HUES48 (cell line): ENCODE measurements at regions not wholly inside any gene's neighbourhood (a gene's known extent, or its start where the extent isn't known, plus 50 kb on each side); places are given as distances from the start of the nearest gene placed in this dataset.

ENCODE experiments used
- H3K27ac ChIP-seq: one replicate; pipeline ENCODE4 v1.7.0; 2013; ENCODE audit warnings: low read depth, low read length, inconsistent platforms
- H3K27me3 ChIP-seq: 2 replicates; pipeline ENCODE4 v1.6.1; 2013; ENCODE audit warnings: mild to moderate bottlenecking, low read length; ENCODE audit not compliant: control insufficient read depth, insufficient read depth
- H3K36me3 ChIP-seq: 2 replicates; pipeline ENCODE4 v1.6.1; 2013; ENCODE audit warnings: low read length; ENCODE audit not compliant: control insufficient read depth, insufficient read depth
- H3K4me1 ChIP-seq: 2 replicates; pipeline ENCODE4 v1.6.1; 2013; ENCODE audit warnings: mild to moderate bottlenecking, low read length; ENCODE audit not compliant: control insufficient read depth, insufficient read depth
- H3K4me3 ChIP-seq: 2 replicates; pipeline ENCODE4 v1.5.1; 2013; ENCODE audit warnings: mild to moderate bottlenecking, low read depth, low read length
- H3K9ac ChIP-seq: 2 replicates; pipeline ENCODE4 v1.6.1; 2013; ENCODE audit warnings: mild to moderate bottlenecking, low read depth, low read length, moderate library complexity
- H3K9me3 ChIP-seq: 2 replicates; pipeline ENCODE4 v1.6.1; 2013; ENCODE audit warnings: low read length; ENCODE audit not compliant: control insufficient read depth, insufficient read depth

DNA sequence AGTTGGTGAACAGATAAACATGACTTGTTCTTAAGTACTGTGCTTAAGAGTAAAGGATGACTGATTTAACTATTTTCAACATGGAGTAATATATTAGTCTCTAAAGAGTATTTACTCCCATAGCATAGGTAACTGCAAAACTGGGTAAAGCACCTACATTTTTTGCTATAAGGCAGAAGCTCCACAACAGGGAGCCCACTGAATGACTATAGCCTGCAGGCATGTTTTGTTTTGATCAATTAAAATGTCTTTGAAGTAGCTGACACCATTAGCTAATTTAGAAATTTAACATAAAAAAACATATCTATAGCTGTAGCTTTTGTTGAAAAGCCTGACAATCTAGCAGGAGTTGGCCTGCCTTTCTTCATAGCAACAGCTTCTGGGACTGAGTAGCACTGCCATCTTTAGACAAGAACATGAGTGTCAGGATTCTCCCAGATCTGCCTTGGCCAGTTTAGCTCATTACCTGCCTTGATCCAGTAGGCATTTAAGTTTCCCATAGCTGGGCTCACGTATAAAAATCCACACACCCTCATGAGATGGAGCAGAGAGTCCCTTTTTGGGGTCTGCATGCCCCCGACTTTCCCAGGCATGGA is 1935.1 kb upstream of the PIK3C3 start:
- Histone ChIP-seq H3K36me3 (no peaks in the 10 kb centered on the region), H3K4me1 (peaks cover 52% of the 10 kb centered on the region), H3K9me3 (no peaks in the 10 kb centered on the region), H3K27me3 (no peaks in the 10 kb centered on the region; the same call in 1 of the 2 replicates), H3K4me3 (peak overlapping the region; percentile 33; the same call in 1 of the 2 replicates), H3K27ac (peak overlapping the region; percentile 77), H3K9ac (no peak overlapping the region)

GRCh38 chr18:40018266-40018665 is 1936.8 kb upstream of the PIK3C3 start:
- H3K9ac ChIP-seq = no peak overlapping the region
- no peak overlapping the region for H3K4me3 ChIP-seq
- H3K9me3 ChIP-seq = no peaks in the 10 kb centered on the region
- H3K27me3 ChIP-seq = no peaks in the 10 kb centered on the region; the same call in 1 of the 2 replicates
- H3K4me1 ChIP-seq = peaks cover 52% of the 10 kb centered on the region
- H3K36me3 ChIP-seq = no peaks in the 10 kb centered on the region
- H3K27ac ChIP-seq = peak overlapping the region; percentile 77

GRCh38 chr18:40017021-40017420 is 1938.0 kb upstream of the PIK3C3 start:
- Histone ChIP-seq H3K27ac (no peak overlapping the region), H3K4me1 (peaks cover 52% of the 10 kb centered on the region), H3K4me3 (no peak overlapping the region), H3K36me3 (no peaks in the 10 kb centered on the region), H3K27me3 (no peaks in the 10 kb centered on the region; the same call in 1 of the 2 replicates), H3K9me3 (no peaks in the 10 kb centered on the region), H3K9ac (no peak overlapping the region)

DNA sequence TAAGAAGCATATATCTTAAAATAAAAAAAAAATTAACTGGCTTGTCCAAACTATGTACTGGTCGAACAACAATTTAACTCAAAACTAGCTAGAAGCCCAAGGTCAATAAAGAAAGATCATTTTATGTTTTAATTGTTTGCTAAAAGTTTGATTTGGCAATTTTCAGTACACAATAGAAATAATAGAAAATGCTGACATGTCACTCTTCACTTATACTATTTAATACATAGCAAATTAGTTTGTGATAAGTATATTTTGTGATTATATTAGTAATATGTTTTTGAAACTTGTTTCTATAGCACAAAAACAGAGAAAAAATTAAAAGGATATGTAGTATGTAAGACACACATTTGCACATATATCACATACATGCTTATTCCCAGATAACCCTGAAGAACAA is 1938.6 kb upstream of the PIK3C3 start:
- Histone ChIP-seq H3K36me3 (no peaks in the 10 kb centered on the region), H3K9me3 (no peaks in the 10 kb centered on the region), H3K9ac (no peak overlapping the region), H3K27ac (no peak overlapping the region), H3K4me1 (peaks cover 47% of the 10 kb centered on the region), H3K4me3 (no peak overlapping the region), H3K27me3 (no peaks in the 10 kb centered on the region; the same call in 1 of the 2 replicates)

DNA sequence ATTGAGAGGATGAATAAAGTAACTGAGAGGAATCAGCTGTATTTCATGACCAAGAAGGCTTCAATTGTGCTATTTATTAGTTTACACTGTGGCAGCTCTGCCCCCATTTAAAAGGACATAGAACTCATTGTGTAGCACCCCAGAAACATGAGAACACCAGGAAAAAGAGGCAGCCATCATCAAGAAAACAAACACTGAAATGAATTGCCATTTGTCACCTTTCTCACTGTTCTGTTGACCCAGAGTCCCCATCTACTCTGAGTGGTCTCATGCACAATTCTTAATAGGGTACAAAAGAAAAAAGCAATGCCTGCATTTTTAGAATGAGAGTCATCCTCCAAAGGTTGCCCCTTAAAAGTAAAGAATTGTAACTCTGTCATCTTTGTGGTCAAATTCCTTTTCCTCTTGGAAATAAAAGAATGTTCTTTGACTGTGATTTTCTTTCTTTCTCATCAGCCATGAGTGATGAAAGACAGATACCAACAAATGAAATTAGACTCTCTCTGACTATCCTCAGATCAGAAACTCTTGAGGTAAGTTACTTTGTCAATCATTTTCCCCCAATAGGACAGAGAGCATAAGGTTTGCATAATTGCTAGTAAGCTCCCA is 1941.9 kb upstream of the PIK3C3 start:
- Histone ChIP-seq H3K9ac (no peak overlapping the region), H3K27me3 (no peaks in the 10 kb centered on the region; the same call in 1 of the 2 replicates), H3K4me1 (peaks cover 14% of the 10 kb centered on the region), H3K4me3 (no peak overlapping the region), H3K9me3 (no peaks in the 10 kb centered on the region), H3K27ac (no peak overlapping the region), H3K36me3 (no peaks in the 10 kb centered on the region)

DNA sequence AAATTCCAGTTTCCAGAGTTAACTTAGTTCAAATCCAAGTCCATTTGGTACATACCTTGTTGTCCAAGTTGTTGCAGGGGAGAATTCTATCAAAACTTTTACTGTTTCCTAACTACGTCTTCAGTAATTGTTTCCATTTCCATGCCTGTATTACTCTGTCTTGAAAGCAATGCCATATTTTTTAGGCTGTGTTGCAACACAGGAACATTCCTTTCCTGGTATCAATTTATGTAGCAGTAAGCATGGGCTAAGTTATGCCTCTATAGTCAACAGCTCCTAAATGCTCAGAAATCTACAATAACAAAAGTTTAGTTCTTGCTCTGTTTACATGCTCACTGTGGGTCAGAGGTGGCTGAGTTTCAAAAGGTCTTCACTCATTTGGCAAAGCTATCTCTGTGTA is 1943.8 kb upstream of the PIK3C3 start:
- H3K27ac ChIP-seq = no peak overlapping the region
- H3K36me3 ChIP-seq = no peaks in the 10 kb centered on the region
- no peaks in the 10 kb centered on the region for H3K4me1 ChIP-seq
- no peaks in the 10 kb centered on the region for H3K9me3 ChIP-seq
- H3K9ac ChIP-seq = no peak overlapping the region
- H3K4me3 ChIP-seq = no peak overlapping the region
- no peaks in the 10 kb centered on the region for H3K27me3 ChIP-seq

DNA sequence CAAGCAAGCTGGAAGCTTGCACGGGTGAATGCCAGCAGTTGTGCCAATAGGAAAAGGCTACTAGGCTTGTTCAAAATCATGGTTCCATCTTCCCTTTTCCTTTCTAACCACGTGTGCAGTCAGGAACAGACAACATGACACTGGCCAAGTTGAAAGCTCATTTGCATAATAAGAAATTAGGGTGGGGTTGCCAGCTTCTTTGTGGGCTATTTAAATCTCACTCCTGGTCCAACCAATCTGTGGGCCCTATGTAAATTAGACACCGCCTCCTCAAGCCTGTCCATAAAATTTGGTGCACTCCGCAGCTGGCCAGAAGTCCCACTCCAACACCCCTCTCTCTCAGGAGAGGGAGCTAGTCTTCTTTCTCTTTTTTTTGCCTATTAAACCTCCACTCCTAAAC is 1948.4 kb upstream of the PIK3C3 start:
- no peak overlapping the region for H3K4me3 ChIP-seq
- H3K4me1 ChIP-seq = no peaks in the 10 kb centered on the region
- no peak overlapping the region for H3K27ac ChIP-seq
- H3K36me3 ChIP-seq = no peaks in the 10 kb centered on the region
- H3K27me3 ChIP-seq = no peaks in the 10 kb centered on the region
- no peak overlapping the region for H3K9ac ChIP-seq
- no peaks in the 10 kb centered on the region for H3K9me3 ChIP-seq

GRCh38 chr18:40004246-40004645 is 1950.8 kb upstream of the PIK3C3 start:
- Histone ChIP-seq H3K4me3 (no peak overlapping the region), H3K27me3 (no peaks in the 10 kb centered on the region), H3K9me3 (no peaks in the 10 kb centered on the region), H3K27ac (no peak overlapping the region), H3K4me1 (0 out of 2 replicates have a peak, but pooled peaks cover 4% of the 10 kb centered on the region), H3K36me3 (no peaks in the 10 kb centered on the region), H3K9ac (no peak overlapping the region)

- Histone ChIP-seq H3K27me3 (no peaks in the 10 kb centered on the region), H3K9me3 (no peaks in the 10 kb centered on the region), H3K36me3 (no peaks in the 10 kb centered on the region), H3K4me3 (no peak overlapping the region), H3K27ac (no peak overlapping the region), H3K4me1 (0 out of 2 replicates have a peak, but pooled peaks cover 4% of the 10 kb centered on the region), H3K9ac (no peak overlapping the region)
These were observed 1956.7 kb upstream of the PIK3C3 start for GRCh38 chr18:39998317-39998716.

GRCh38 chr18:39994498-39994897 is 1960.5 kb upstream of the PIK3C3 start:
- Histone ChIP-seq H3K4me1 (peaks cover 3% of the 10 kb centered on the region), H3K4me3 (no peak overlapping the region), H3K27ac (no peak overlapping the region), H3K36me3 (no peaks in the 10 kb centered on the region), H3K9me3 (no peaks in the 10 kb centered on the region), H3K9ac (no peak overlapping the region), H3K27me3 (no peaks in the 10 kb centered on the region)

GRCh38 chr18:39991696-39992265 is 1963.3 kb upstream of the PIK3C3 start:
- no peaks in the 10 kb centered on the region for H3K27me3 ChIP-seq
- H3K4me1 ChIP-seq = peaks cover 3% of the 10 kb centered on the region
- no peak overlapping the region for H3K27ac ChIP-seq
- no peaks in the 10 kb centered on the region for H3K36me3 ChIP-seq
- H3K9me3 ChIP-seq = no peaks in the 10 kb centered on the region
- no peak overlapping the region for H3K9ac ChIP-seq
- no peak overlapping the region for H3K4me3 ChIP-seq
